ENCODE measurements at regions not wholly inside any gene's neighbourhood (a gene's known extent, or its start where the extent isn't known, plus 50 kb on each side); places are given as distances from the start of the nearest gene placed in this dataset.
"Not testable (repeated sequence)": the region's sequence is repeated elsewhere in the genome, so short reads cannot be mapped to it uniquely, and the experiment has no call there.

GRCh38 chr18:27581296-27581904, 396.3 kb upstream of the CHST9 start:
- DNase-seq (ENCODE audit: low spot score), result no peak

GRCh38 chr18:27579364-27579763, 394.3 kb upstream of the CHST9 start:
- no peak for DNase-seq (ENCODE audit: low spot score)

GRCh38 chr18:27577752-27578151, 392.6 kb upstream of the CHST9 start:
- DNase-seq (ENCODE audit: low spot score), result no peak

- no peak for DNase-seq (ENCODE audit: low spot score)
These were observed 392.2 kb upstream of the CHST9 start for GRCh38 chr18:27577265-27577664.

- DNase-seq (ENCODE audit: low spot score), result no peak
These were observed 382.3 kb upstream of the CHST9 start for GRCh38 chr18:27567434-27567833.

- no peak for DNase-seq (ENCODE audit: low spot score)
These were observed 379.0 kb upstream of the CHST9 start for GRCh38 chr18:27564066-27564465.

- no peak for DNase-seq (ENCODE audit: low spot score)
These were observed 373.5 kb upstream of the CHST9 start for GRCh38 chr18:27558388-27559155.

- no peak for DNase-seq (ENCODE audit: low spot score)
These were observed 371.6 kb upstream of the CHST9 start for GRCh38 chr18:27556741-27557140.

- DNase-seq (ENCODE audit: low spot score), result no peak
These were observed 364.4 kb upstream of the CHST9 start for GRCh38 chr18:27549335-27550039.

GRCh38 chr18:27546991-27547390, 361.9 kb upstream of the CHST9 start:
- no peak for DNase-seq (ENCODE audit: low spot score)

GRCh38 chr18:27544206-27544605, 359.1 kb upstream of the CHST9 start:
- DNase-seq (ENCODE audit: low spot score), result no peak

- DNase-seq (ENCODE audit: low spot score), result no peak
These were observed 356.2 kb upstream of the CHST9 start for GRCh38 chr18:27541293-27541692.

GRCh38 chr18:27540111-27540510, 355.0 kb upstream of the CHST9 start:
- no peak for DNase-seq (ENCODE audit: low spot score)

- no peak for DNase-seq (ENCODE audit: low spot score)
These were observed 343.9 kb upstream of the CHST9 start for GRCh38 chr18:27528925-27529521.

GRCh38 chr18:27527856-27528255, 342.7 kb upstream of the CHST9 start:
- DNase-seq (ENCODE audit: low spot score), result no peak

GRCh38 chr18:27520401-27520800, 335.3 kb upstream of the CHST9 start:
- no peak for DNase-seq (ENCODE audit: low spot score)

GRCh38 chr18:27510036-27510633, 325.0 kb upstream of the CHST9 start:
- DNase-seq (ENCODE audit: low spot score), result not testable (repeated sequence)

GRCh38 chr18:27501671-27502070, 316.6 kb upstream of the CHST9 start:
- DNase-seq (ENCODE audit: low spot score), result no peak

- no peak for DNase-seq (ENCODE audit: low spot score)
These were observed 315.4 kb upstream of the CHST9 start for GRCh38 chr18:27500531-27500930.

- no peak for DNase-seq (ENCODE audit: low spot score)
These were observed 312.1 kb upstream of the CHST9 start for GRCh38 chr18:27497246-27497645.

- DNase-seq (ENCODE audit: low spot score), result no peak
These were observed 308.1 kb upstream of the CHST9 start for GRCh38 chr18:27493182-27493581.

- DNase-seq (ENCODE audit: low spot score), result no peak
These were observed 306.7 kb upstream of the CHST9 start for GRCh38 chr18:27491772-27492171.

All from H4 (cell line).